Endothelial cell of umbilical vein (primary cell): ENCODE measurements at regions not wholly inside any gene's neighbourhood (a gene's known extent, or its start where the extent isn't known, plus 50 kb on each side); places are given as distances from the start of the nearest gene placed in this dataset.

Experiments
- BruUV-seq: library from RNA; stranded (reverse); fragments of 400-500 nt; replicated peaks from 2 replicates; lab custom pipeline; 2021; lab: Mats Ljungman, UMichigan
- CTCF ChIA-PET: fragments of 300-600, 350-600 bp; sonication (Branson Sonifier 250); formaldehyde crosslinking; loops from one replicate; lab custom pipeline; 2021; ENCODE audit warnings: antibody characterized with exemption, inconsistent platforms; lab: Charles Lee
- POLR2A ChIA-PET: fragments of 300-600, 350-600 bp; sonication (Branson Sonifier 250); formaldehyde crosslinking; loops from one replicate; lab custom pipeline; 2021; ENCODE audit warnings: antibody characterized with exemption, inconsistent platforms; lab: Charles Lee
- DNase-seq: peaks from one replicate; pipeline ENCODE4 v3.0.0-alpha.2; 2011; ENCODE audit warnings: low read depth, low spot score
- FAIRE-seq: peaks from 2 replicates; lab custom pipeline; 2011; peaks lifted over from hg19 to GRCh38; lab: Jason Lieb, UNC
- H2AFZ ChIP-seq: 2 replicates; pipeline ENCODE4 v1.6.0; 2012; ENCODE audit warnings: low read depth, low read length, control low read depth, inconsistent platforms
- H3K27ac ChIP-seq: 2 replicates; pipeline ENCODE4 v1.5.1; 2011; ENCODE audit warnings: low read depth, mild to moderate bottlenecking, control low read depth, low read length, moderate library complexity; ENCODE audit not compliant: insufficient read depth
- H3K27me3 ChIP-seq, 2 experiments: 2 replicates each; pipeline versions ENCODE4 v1.6.0 to v1.6.1; 2011; ENCODE audit warnings: low read length in 2 of 2, mixed read lengths in 1 of 2; ENCODE audit not compliant: control insufficient read depth in 2 of 2, insufficient read depth in 2 of 2
- H3K36me3 ChIP-seq, 2 experiments: 2 replicates in 1 of 2; 3 replicates in 1 of 2; pipeline ENCODE4 v1.5.1; 2011; ENCODE audit warnings: low read length in 2 of 2, mild to moderate bottlenecking in 1 of 2, moderate library complexity in 1 of 2; ENCODE audit not compliant: control insufficient read depth in 2 of 2, insufficient read depth in 2 of 2; ENCODE audit errors: extremely low read depth in 1 of 2
- H3K4me1 ChIP-seq: 3 replicates; pipeline ENCODE4 v1.5.1; 2011; ENCODE audit warnings: mild to moderate bottlenecking, low read length; ENCODE audit not compliant: control insufficient read depth, insufficient read depth; ENCODE audit errors: extremely low read depth
- H3K4me2 ChIP-seq: 2 replicates; pipeline ENCODE4 v1.6.1; 2011; ENCODE audit warnings: low read length, control low read depth, mixed read lengths; ENCODE audit not compliant: insufficient read depth
- H3K4me3 ChIP-seq, 3 experiments: fragments of 200-600 bp in 1 of 3; sonication (generic), shearing (Covaris generic) in 1 of 3; replicated peaks in 1 of 3; 2 replicates each; pipeline ENCODE4 v1.5.1; 2011 to 2016; ENCODE audit warnings: control low read depth in 3 of 3, low read length in 3 of 3, mild to moderate bottlenecking in 2 of 3, inconsistent platforms in 1 of 3, low read depth in 1 of 3, moderate library complexity in 1 of 3; ENCODE audit not compliant: insufficient read depth in 1 of 3
- H3K79me2 ChIP-seq: 2 replicates; pipeline ENCODE4 v1.6.0; 2012; ENCODE audit warnings: low read length, inconsistent platforms; ENCODE audit not compliant: control insufficient read depth, insufficient read depth
- H3K9ac ChIP-seq: replicated peaks from 2 replicates; pipeline ENCODE3; 2011; ENCODE audit warnings: low read length, control low read depth; ENCODE audit not compliant: insufficient read depth; ENCODE audit errors: extremely low read depth
- H3K9me1 ChIP-seq: replicated peaks from 3 replicates; pipeline ENCODE4 v1.6.0; 2011; ENCODE audit warnings: mild to moderate bottlenecking, low read length; ENCODE audit not compliant: control insufficient read depth, insufficient read depth; ENCODE audit errors: extremely low read depth
- H3K9me3 ChIP-seq: replicated peaks from 2 replicates; pipeline ENCODE4 v1.5.1; 2012; ENCODE audit warnings: low read length, inconsistent platforms; ENCODE audit not compliant: control insufficient read depth, insufficient read depth
- H4K20me1 ChIP-seq: replicated peaks from 2 replicates; pipeline ENCODE3; 2011; ENCODE audit warnings: mild to moderate bottlenecking, low read length; ENCODE audit not compliant: control insufficient read depth, insufficient read depth; ENCODE audit errors: extremely low read depth
- CTCF ChIP-seq, 2 donors: IDR thresholded peaks; 1 replicate in 1 of 2; 2 replicates in 1 of 2; pipeline ENCODE4 v1.5.1; 2011; ENCODE audit warnings: low read length in 2 of 2, mild to moderate bottlenecking in 2 of 2, moderate library complexity in 2 of 2, control low read depth in 1 of 2, inconsistent platforms in 1 of 2, low read depth in 1 of 2; ENCODE audit not compliant: insufficient read depth in 1 of 2; ENCODE audit errors: extremely low read depth in 1 of 2
- EZH2 ChIP-seq: IDR thresholded peaks from 2 replicates; pipeline ENCODE4 v1.6.1; 2012; ENCODE audit warnings: borderline replicate concordance, low read depth, mild to moderate bottlenecking, moderate library complexity, low read length, inconsistent platforms; ENCODE audit not compliant: severe bottlenecking
- GATA2 ChIP-seq: IDR thresholded peaks from 2 replicates; pipeline ENCODE4 v1.7.0; 2011; ENCODE audit warnings: low read depth, mild to moderate bottlenecking, moderate library complexity, mixed read lengths, low read length; ENCODE audit not compliant: insufficient read length, insufficient read depth
- JUN ChIP-seq: IDR thresholded peaks from 2 replicates; pipeline ENCODE4 v1.6.1; 2011; ENCODE audit warnings: borderline replicate concordance, low read depth; ENCODE audit not compliant: insufficient read length, insufficient read depth
- MYC ChIP-seq: IDR thresholded peaks from one replicate; pipeline ENCODE4 v1.6.1; 2011; ENCODE audit warnings: mild to moderate bottlenecking, low read depth, low read length
- POLR2A ChIP-seq: IDR thresholded peaks from 2 replicates; pipeline ENCODE4 v1.6.1; 2012; ENCODE audit warnings: low read depth, mild to moderate bottlenecking, control low read depth, low read length
- POLR2AphosphoS5 ChIP-seq: IDR thresholded peaks from 2 replicates; pipeline ENCODE4 v1.6.1; 2012; ENCODE audit warnings: low read depth, mild to moderate bottlenecking, control low read depth, low read length, moderate library complexity; ENCODE audit not compliant: insufficient read depth
- dilution Hi-C: fragments of 300-500 bp; cut with MboI; formaldehyde crosslinking; loops from one replicate; pipeline ENCODE4 v1.15.0; 2019; ENCODE audit warnings: low sequenced_read_pairs; ENCODE audit not compliant: extremely low pct_ligation_motif_present
- intact Hi-C: fragments of 100-400 bp; cut with micrococcal nuclease; formaldehyde crosslinking; loops from one replicate; pipeline ENCODE4 v1.10.0; 2022

DNA sequence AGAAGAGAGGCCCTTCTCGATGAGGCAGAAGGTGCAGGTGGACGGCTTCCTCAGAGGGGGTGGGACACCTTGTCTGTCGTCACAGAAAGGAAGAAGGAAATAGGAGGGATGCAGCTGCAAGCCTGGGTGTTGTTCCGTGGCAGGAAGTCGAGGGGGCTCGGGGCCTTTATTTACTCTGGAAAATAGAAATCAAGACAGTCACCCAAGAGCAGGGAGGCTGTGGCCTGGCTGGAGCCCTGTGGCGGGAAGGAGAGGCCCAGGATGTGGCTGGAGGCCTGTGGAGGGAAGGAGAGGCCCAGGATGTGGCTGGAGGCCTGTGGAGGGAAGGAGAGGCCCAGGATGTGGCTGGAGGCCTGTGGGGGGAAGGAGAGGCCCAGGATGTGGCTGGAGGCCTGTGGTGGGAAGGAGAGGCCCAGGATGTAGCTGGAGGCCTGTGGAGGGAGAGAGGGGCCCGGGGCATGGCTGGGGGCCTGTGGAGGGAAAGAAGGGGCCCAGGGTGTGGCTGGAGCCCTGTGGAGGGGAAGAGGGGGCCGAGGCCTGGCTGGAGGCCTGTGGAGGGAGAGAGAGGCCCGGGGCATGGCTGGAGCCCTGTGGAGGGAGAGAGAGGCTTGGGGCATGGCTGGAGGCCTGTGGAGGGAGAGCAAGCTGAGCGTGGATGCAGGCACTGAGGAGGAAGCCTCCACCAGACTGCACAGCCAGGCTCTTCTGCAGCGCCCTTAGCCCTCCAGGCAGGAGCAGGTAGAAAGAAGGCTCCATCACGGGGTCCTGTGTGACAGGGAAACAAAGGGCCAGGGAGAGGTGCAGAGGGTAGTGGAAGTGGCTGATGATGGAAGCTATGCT, 97.3 kb upstream of the SFMBT2 start:
- FAIRE-seq = no peak
- BruUV-seq = no TSS peak
- no peaks in the 10 kb centered on the region for H3K79me2 ChIP-seq
- H3K9me3 ChIP-seq = no peaks in the 10 kb centered on the region
- dilution Hi-C loops (no loop called here), intact Hi-C loops (no loop called here)
- no peak for TF ChIP-seq MYC
- TF ChIP-seq JUN = no peak
- no peak for TF ChIP-seq GATA2
- TF ChIP-seq EZH2 = no peak
- no peak for TF ChIP-seq POLR2A
- TF ChIP-seq CTCF (IDR thresholded peaks at IDR 0.05; ENCODE audit: extremely low read depth in 1 of 2, insufficient read depth in 1 of 2, low read depth in 1 of 2, low read length in 2 of 2) = no peak
- no peak for TF ChIP-seq POLR2AphosphoS5
- H3K36me3 ChIP-seq = no peaks in the 10 kb centered on the region
- no peaks in the 10 kb centered on the region for H4K20me1 ChIP-seq
- POLR2A ChIA-PET = no interaction called here
- CTCF ChIA-PET = no interaction called here
- DNase-seq = no peak
- H3K27me3 ChIP-seq = no peaks in the 10 kb centered on the region
- no peaks in the 10 kb centered on the region for H3K4me1 ChIP-seq
- no peaks in the 10 kb centered on the region for H3K9me1 ChIP-seq
- no peak overlapping the region for H3K9ac ChIP-seq
- H2AFZ ChIP-seq = no peak overlapping the region
- H3K27ac ChIP-seq = no peak overlapping the region
- H3K4me2 ChIP-seq = no peak overlapping the region
- H3K4me3 ChIP-seq = no peak overlapping the region
